DND-41 (cell line): ENCODE measurements at regions not wholly inside any gene's neighbourhood (a gene's known extent, or its start where the extent isn't known, plus 50 kb on each side); places are given as distances from the start of the nearest gene placed in this dataset.

Source experiments
- ATAC-seq: fragments of 200-7000 bp; cut with Tn5 transposase; 3 replicates; pipeline ENCODE4 v1.9.1; 2021; ENCODE audit warnings: low read depth; ENCODE audit not compliant: insufficient read depth
- DNase-seq: peaks from one replicate; pipeline ENCODE4 v3.0.0-alpha.2; 2020
- H2AFZ ChIP-seq: 2 replicates; pipeline ENCODE4 v1.6.0; 2012; ENCODE audit warnings: low read depth, low read length
- H3K27ac ChIP-seq: 2 replicates; pipeline ENCODE4 v1.5.1; 2012; ENCODE audit warnings: low read length, inconsistent platforms
- H3K27me3 ChIP-seq: fragments of 200-600 bp; sonication (generic); 2 replicates; pipeline ENCODE4 v1.6.0; 2012; ENCODE audit warnings: low read length, mild to moderate bottlenecking, inconsistent platforms; ENCODE audit not compliant: insufficient read depth, poor library complexity
- H3K36me3 ChIP-seq: 2 replicates; pipeline ENCODE4 v1.5.1; 2012; ENCODE audit warnings: low read length, inconsistent platforms; ENCODE audit not compliant: insufficient read depth
- H3K4me1 ChIP-seq: 2 replicates; pipeline ENCODE4 v1.5.1; 2012; ENCODE audit warnings: mild to moderate bottlenecking, low read length; ENCODE audit not compliant: insufficient read depth
- H3K4me2 ChIP-seq: 2 replicates; pipeline ENCODE4 v1.6.0; 2012; ENCODE audit warnings: mild to moderate bottlenecking, moderate library complexity, low read length, inconsistent platforms; ENCODE audit not compliant: insufficient read depth
- H3K4me3 ChIP-seq, 2 experiments: fragments of 200-600 bp in 1 of 2; shearing (Covaris generic) in 1 of 2; 2 replicates each; pipeline ENCODE4 v1.5.1; 2012 to 2016; ENCODE audit warnings: inconsistent platforms in 2 of 2, low read length in 2 of 2, mild to moderate bottlenecking in 2 of 2, low read depth in 1 of 2, moderate library complexity in 1 of 2
- H3K79me2 ChIP-seq: 2 replicates; pipeline ENCODE4 v1.6.0; 2012; ENCODE audit warnings: low read length, inconsistent platforms; ENCODE audit not compliant: insufficient read depth
- H3K9ac ChIP-seq: 2 replicates; pipeline ENCODE4 v1.6.0; 2012; ENCODE audit warnings: low read depth, mild to moderate bottlenecking, inconsistent platforms, low read length, moderate library complexity
- H3K9me3 ChIP-seq: 2 replicates; pipeline ENCODE4 v1.5.1; 2012; ENCODE audit warnings: low read length, moderate library complexity, mild to moderate bottlenecking, inconsistent platforms; ENCODE audit not compliant: insufficient read depth, severe bottlenecking
- H4K20me1 ChIP-seq: 2 replicates; pipeline ENCODE4 v1.6.0; 2012; ENCODE audit warnings: low read length; ENCODE audit not compliant: insufficient read depth
- EZH2 ChIP-seq: IDR thresholded peaks from 3 replicates; pipeline ENCODE4 v1.6.1; 2012; ENCODE audit warnings: borderline replicate concordance, low read depth, mild to moderate bottlenecking, moderate library complexity, low read length, inconsistent platforms; ENCODE audit not compliant: severe bottlenecking
- TF ChIP-seq, protein P1 (sequence below): IDR thresholded peaks from 2 replicates; pipeline ENCODE4 v1.5.1; 2012; ENCODE audit warnings: borderline replicate concordance, low read length, moderate library complexity, mild to moderate bottlenecking; ENCODE audit not compliant: poor library complexity, severe bottlenecking; ENCODE audit errors: extremely low read depth

DNA sequence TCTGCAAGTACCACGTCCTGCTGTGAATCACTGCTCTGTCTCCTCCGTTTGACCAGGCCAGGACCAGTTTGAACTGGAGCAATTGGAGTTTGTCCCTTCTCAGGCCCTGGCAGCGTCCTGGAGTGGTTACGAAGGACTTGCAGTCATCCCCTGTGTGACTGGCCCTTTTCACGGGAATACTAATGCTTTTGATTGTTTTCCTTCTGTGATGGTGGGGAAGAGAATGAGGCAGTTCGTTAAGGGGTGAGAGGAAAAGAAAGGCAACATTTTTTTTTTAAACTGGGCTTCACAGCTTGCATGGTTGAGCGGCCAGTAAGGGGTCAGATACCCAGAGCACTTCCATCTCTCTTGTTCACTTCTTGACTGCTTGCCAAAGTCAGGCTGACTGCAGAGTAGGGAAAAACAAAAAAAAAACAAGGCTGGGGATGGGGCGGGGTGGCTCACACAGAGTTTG is 153.5 kb upstream of the STK32A start:
- no peak overlapping the region for H3K9ac ChIP-seq
- H4K20me1 ChIP-seq: no peaks in the 10 kb centered on the region
- DNase-seq: no peak
- no peak overlapping the region for H3K4me3 ChIP-seq
- H3K9me3 ChIP-seq: no peaks in the 10 kb centered on the region
- peaks cover 5% of the 10 kb centered on the region for H3K27me3 ChIP-seq
- H2AFZ ChIP-seq: no peak overlapping the region
- TF ChIP-seq, protein P1, sequence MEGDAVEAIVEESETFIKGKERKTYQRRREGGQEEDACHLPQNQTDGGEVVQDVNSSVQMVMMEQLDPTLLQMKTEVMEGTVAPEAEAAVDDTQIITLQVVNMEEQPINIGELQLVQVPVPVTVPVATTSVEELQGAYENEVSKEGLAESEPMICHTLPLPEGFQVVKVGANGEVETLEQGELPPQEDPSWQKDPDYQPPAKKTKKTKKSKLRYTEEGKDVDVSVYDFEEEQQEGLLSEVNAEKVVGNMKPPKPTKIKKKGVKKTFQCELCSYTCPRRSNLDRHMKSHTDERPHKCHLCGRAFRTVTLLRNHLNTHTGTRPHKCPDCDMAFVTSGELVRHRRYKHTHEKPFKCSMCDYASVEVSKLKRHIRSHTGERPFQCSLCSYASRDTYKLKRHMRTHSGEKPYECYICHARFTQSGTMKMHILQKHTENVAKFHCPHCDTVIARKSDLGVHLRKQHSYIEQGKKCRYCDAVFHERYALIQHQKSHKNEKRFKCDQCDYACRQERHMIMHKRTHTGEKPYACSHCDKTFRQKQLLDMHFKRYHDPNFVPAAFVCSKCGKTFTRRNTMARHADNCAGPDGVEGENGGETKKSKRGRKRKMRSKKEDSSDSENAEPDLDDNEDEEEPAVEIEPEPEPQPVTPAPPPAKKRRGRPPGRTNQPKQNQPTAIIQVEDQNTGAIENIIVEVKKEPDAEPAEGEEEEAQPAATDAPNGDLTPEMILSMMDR: no peak
- no peak for TF ChIP-seq EZH2
- no peak overlapping the region for H3K27ac ChIP-seq
- no peaks in the 10 kb centered on the region for H3K36me3 ChIP-seq
- no peak for ATAC-seq
- H3K79me2 ChIP-seq: no peaks in the 10 kb centered on the region
- H3K4me2 ChIP-seq: no peak overlapping the region
- no peaks in the 10 kb centered on the region for H3K4me1 ChIP-seq

DNA sequence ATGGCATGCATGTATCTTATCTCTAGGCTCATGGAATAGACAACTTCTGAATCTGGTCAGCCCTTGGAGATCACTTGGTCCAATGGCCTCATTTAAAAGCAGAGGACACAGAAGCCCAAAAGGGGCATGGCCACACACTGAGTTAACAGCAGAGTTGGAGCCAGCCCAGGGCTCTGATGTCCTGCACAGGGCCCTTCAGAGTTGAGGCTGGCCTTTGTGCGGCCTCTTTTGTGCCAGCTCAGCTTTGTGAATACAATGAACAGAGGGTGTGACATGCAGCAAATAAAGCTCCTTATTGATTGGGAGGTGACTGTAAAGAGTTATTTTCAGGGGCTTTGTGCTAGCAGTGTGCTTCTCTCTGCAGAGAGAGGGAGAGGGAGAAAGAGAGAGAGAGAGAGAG is 150.1 kb upstream of the STK32A start:
- ATAC-seq (no peak), DNase-seq (no peak)
- Histone ChIP-seq H3K4me1 (no peaks in the 10 kb centered on the region), H3K79me2 (no peaks in the 10 kb centered on the region), H3K9me3 (no peaks in the 10 kb centered on the region), H3K4me3 (no peak overlapping the region), H3K36me3 (no peaks in the 10 kb centered on the region), H3K4me2 (no peak overlapping the region), H3K27ac (no peak overlapping the region), H3K27me3 (peaks cover 5% of the 10 kb centered on the region), H3K9ac (no peak overlapping the region), H4K20me1 (no peaks in the 10 kb centered on the region), H2AFZ (no peak overlapping the region)
- no peak for TF ChIP-seq EZH2

DNA sequence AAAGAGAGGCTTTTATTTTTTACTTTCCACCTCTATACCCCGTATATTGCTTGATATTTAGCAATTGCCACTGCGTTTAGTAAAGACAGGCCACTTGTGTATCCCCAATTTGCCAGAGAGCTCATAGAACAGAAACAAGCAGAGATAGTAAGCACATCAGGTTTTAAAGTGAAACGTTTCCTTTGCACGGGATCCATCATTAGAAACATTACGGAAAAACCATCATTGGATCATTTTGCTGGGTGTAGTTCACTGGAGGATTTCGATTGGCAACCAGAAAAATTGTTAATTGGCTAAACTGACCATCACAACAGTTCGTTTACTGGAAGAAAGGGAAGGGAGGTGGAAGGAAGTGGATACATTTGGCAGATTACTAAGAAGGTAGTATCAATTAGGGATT is 149.4 kb upstream of the STK32A start:
- peaks cover 5% of the 10 kb centered on the region for H3K27me3 ChIP-seq
- no peak overlapping the region for H3K27ac ChIP-seq
- H4K20me1 ChIP-seq: no peaks in the 10 kb centered on the region
- no peak overlapping the region for H3K4me2 ChIP-seq
- no peak for ATAC-seq
- no peak for DNase-seq
- no peaks in the 10 kb centered on the region for H3K79me2 ChIP-seq
- TF ChIP-seq, protein P1: no peak
- TF ChIP-seq EZH2: no peak
- no peak overlapping the region for H3K4me3 ChIP-seq
- H2AFZ ChIP-seq: no peak overlapping the region
- no peaks in the 10 kb centered on the region for H3K36me3 ChIP-seq
- no peaks in the 10 kb centered on the region for H3K4me1 ChIP-seq
- no peaks in the 10 kb centered on the region for H3K9me3 ChIP-seq
- H3K9ac ChIP-seq: no peak overlapping the region

DNA sequence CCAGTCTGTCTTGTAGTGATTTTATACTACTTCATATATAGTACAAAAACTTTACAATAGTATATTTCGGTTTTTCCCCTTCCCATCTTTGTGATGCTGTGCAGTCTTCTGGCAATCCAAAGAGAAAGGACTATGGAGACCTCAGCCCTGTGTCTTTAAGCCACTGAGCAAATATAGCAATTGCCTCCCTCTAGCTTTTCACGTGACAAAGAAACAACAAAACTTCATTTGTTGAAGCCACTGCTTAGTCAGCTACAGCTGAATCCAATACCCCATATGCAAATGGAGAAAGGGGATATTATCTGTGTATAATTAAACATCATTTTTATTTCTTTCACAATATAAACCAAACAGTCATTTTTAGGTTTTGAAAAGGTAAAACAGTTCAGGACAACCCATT is 142.8 kb upstream of the STK32A start:
- no peaks in the 10 kb centered on the region for H3K36me3 ChIP-seq
- H3K9me3 ChIP-seq: no peaks in the 10 kb centered on the region
- H3K27me3 ChIP-seq: no peaks in the 10 kb centered on the region
- no peak overlapping the region for H3K27ac ChIP-seq
- H3K4me2 ChIP-seq: no peak overlapping the region
- no peak overlapping the region for H3K4me3 ChIP-seq
- H3K9ac ChIP-seq: no peak overlapping the region
- TF ChIP-seq, protein P1: no peak
- TF ChIP-seq EZH2: no peak
- no peaks in the 10 kb centered on the region for H3K79me2 ChIP-seq
- H3K4me1 ChIP-seq: no peaks in the 10 kb centered on the region
- no peak overlapping the region for H2AFZ ChIP-seq
- H4K20me1 ChIP-seq: no peaks in the 10 kb centered on the region
- ATAC-seq: no peak
- no peak for DNase-seq
